K562 (cell line): ENCODE measurements at regions not wholly inside any gene's neighbourhood (a gene's known extent, or its start where the extent isn't known, plus 50 kb on each side); places are given as distances from the start of the nearest gene placed in this dataset.

Experiments used
- ATAC-seq: fragments of 200-7000 bp; cut with Tn5 transposase; 3 replicates; pipeline ENCODE4 v1.9.1; 2020; ENCODE audit warnings: moderate library complexity
- BruUV-seq: library from RNA; stranded (reverse); fragments of 400-500 nt; replicated peaks from 2 replicates; lab custom pipeline; 2021; lab: Mats Ljungman, UMichigan
- CTCF ChIA-PET: fragments of 300-600 bp; formaldehyde crosslinking; extraction: SDS; loops from one replicate; lab custom pipeline; 2021; ENCODE audit warnings: low intra/inter-chr PET ratio; lab: Yijun Ruan, JAX
- POLR2A ChIA-PET: fragments of 300-600, 350-650 bp; sonication (Branson Sonifier 250); formaldehyde crosslinking; extraction: SDS; loops from one replicate; lab custom pipeline; 2021; ENCODE audit warnings: antibody characterized with exemption, inconsistent platforms; lab: Yijun Ruan, JAX
- DNase-seq, 4 experiments: peaks; one replicate each; pipeline versions ENCODE4 v3.0.0 to v3.0.0-alpha.2; 2011 to 2018; ENCODE audit warnings: low spot score in 3 of 4, mixed read lengths in 3 of 4; ENCODE audit errors: extremely low read depth in 1 of 4
- FAIRE-seq: peaks from 2 replicates; lab custom pipeline; 2011; peaks lifted over from hg19 to GRCh38; lab: Jason Lieb, UNC
- H2AFZ ChIP-seq: 2 replicates; pipeline ENCODE4 v1.6.0; 2011; ENCODE audit warnings: low read depth, low read length, control low read depth, inconsistent platforms
- H3K27ac ChIP-seq: fragments of 200-600 bp; 3 replicates; pipeline ENCODE4 v1.8.0; 2011; ENCODE audit warnings: low read depth, mild to moderate bottlenecking, control low read depth, inconsistent platforms, low read length, moderate library complexity, mixed read lengths; ENCODE audit errors: extremely low read depth
- H3K27me3 ChIP-seq, 2 experiments: fragments of 300-600 bp in 1 of 2; 2 replicates in 1 of 2; 3 replicates in 1 of 2; pipeline versions ENCODE4 v1.6.0 to v1.8.0; 2011; ENCODE audit warnings: inconsistent platforms in 2 of 2, low read length in 2 of 2, mild to moderate bottlenecking in 1 of 2, mixed read lengths in 1 of 2, moderate library complexity in 1 of 2; ENCODE audit not compliant: control insufficient read depth in 2 of 2, insufficient read depth in 2 of 2
- H3K36me3 ChIP-seq: fragments of 300-600 bp; 3 replicates; pipeline ENCODE4 v1.8.0; 2011; ENCODE audit warnings: mild to moderate bottlenecking, low read length, inconsistent platforms; ENCODE audit not compliant: control insufficient read depth, insufficient read depth
- H3K4me1 ChIP-seq, 2 experiments: fragments of 200-600 bp in 1 of 2; replicated peaks in 1 of 2; 2 replicates in 1 of 2; 3 replicates in 1 of 2; pipeline versions ENCODE4 v1.5.1 to v1.8.0; 2011; ENCODE audit warnings: inconsistent platforms in 2 of 2, low read length in 2 of 2, mild to moderate bottlenecking in 1 of 2, mixed read lengths in 1 of 2, moderate library complexity in 1 of 2; ENCODE audit not compliant: control insufficient read depth in 2 of 2, insufficient read depth in 2 of 2
- H3K4me2 ChIP-seq: 2 replicates; pipeline ENCODE4 v1.6.1; 2011; ENCODE audit warnings: low read length, control low read depth, inconsistent platforms, mixed read lengths; ENCODE audit not compliant: insufficient read depth
- H3K4me3 ChIP-seq: fragments of 200-600 bp; sonication (generic), shearing (Covaris generic); 2 replicates; pipeline ENCODE4 v1.5.1; 2016; ENCODE audit warnings: control low read depth, inconsistent platforms
- H3K79me2 ChIP-seq: fragments of 200-600 bp; 3 replicates; pipeline ENCODE4 v1.8.0; 2011; ENCODE audit warnings: low read length, inconsistent platforms; ENCODE audit not compliant: control insufficient read depth, insufficient read depth
- H3K9ac ChIP-seq, 2 experiments: 2 replicates each; pipeline versions ENCODE4 v1.6.0 to v1.6.1; 2011; ENCODE audit warnings: low read depth in 2 of 2, low read length in 2 of 2, control low read depth in 1 of 2, inconsistent platforms in 1 of 2, mild to moderate bottlenecking in 1 of 2, mixed read lengths in 1 of 2; ENCODE audit not compliant: insufficient read depth in 1 of 2
- H3K9me1 ChIP-seq: one replicate; pipeline ENCODE4 v1.6.0; 2011; ENCODE audit warnings: inconsistent platforms, mild to moderate bottlenecking, low read length, moderate library complexity; ENCODE audit not compliant: control insufficient read depth, insufficient read depth
- H3K9me3 ChIP-seq: replicated peaks from 2 replicates; pipeline ENCODE4 v1.5.1; 2011; ENCODE audit warnings: low read depth, low read length, inconsistent platforms; ENCODE audit not compliant: control insufficient read depth, insufficient read depth
- H4K20me1 ChIP-seq: replicated peaks from 2 replicates; pipeline ENCODE4 v1.6.1; 2011; ENCODE audit warnings: low read length, inconsistent platforms, mixed read lengths; ENCODE audit not compliant: control insufficient read depth, insufficient read depth
- CAMTA2 ChIP-seq: fragments of 250-450 bp; sonication (Bioruptor Pico); conservative IDR thresholded peaks from 2 replicates; pipeline ENCODE4 v1.5.1; 2022
- CEBPB ChIP-seq: fragments of 450-650 bp; IDR thresholded peaks from 2 replicates; pipeline ENCODE4 v1.6.1; 2016; ENCODE audit warnings: missing genetic modification characterization, missing compliant biosample characterization
- E2F4 ChIP-seq: sonication (generic); formaldehyde crosslinking; IDR thresholded peaks from 2 replicates; pipeline ENCODE4 v1.8.0; 2022; ENCODE audit warnings: mild to moderate bottlenecking, low read depth, missing genetic modification reagents
- GTF2E2 ChIP-seq: fragments of 200-800 bp; sonication (Bioruptor generic); IDR thresholded peaks from 2 replicates; pipeline ENCODE4 v1.6.1; 2016; ENCODE audit warnings: missing genetic modification characterization, missing compliant biosample characterization
- HMG20A ChIP-seq: fragments of 450-650 bp; formaldehyde crosslinking; conservative IDR thresholded peaks from 2 replicates; pipeline ENCODE4 v1.4.0; 2020; ENCODE audit warnings: mild to moderate bottlenecking, mixed read lengths
- HNRNPH1 ChIP-seq: fragments of 200-400 bp; formaldehyde crosslinking; optimal IDR thresholded peaks from 2 replicates; pipeline ENCODE3; 2017; ENCODE audit warnings: low read depth, mild to moderate bottlenecking, low read length, moderate library complexity
- RBM14 ChIP-seq: fragments of 200-400 bp; formaldehyde crosslinking; IDR thresholded peaks from 2 replicates; pipeline ENCODE4 v1.6.1; 2018; ENCODE audit warnings: low read depth, mild to moderate bottlenecking, low read length, moderate library complexity, borderline replicate concordance; ENCODE audit not compliant: insufficient read depth
- SETDB1 ChIP-seq: IDR thresholded peaks from one replicate; pipeline ENCODE4 v1.6.1; 2012; ENCODE audit warnings: low read length, control low read depth, inconsistent platforms
- SMC3 ChIP-seq: conservative IDR thresholded peaks from 2 replicates; pipeline ENCODE4 v1.6.1; 2011; ENCODE audit warnings: low read depth, low read length, improper control_type of control experiment; ENCODE audit not compliant: insufficient read depth
- TRIM28 ChIP-seq: fragments of 450-650 bp; IDR thresholded peaks from 2 replicates; pipeline ENCODE4 v1.6.1; 2017
- ZFP30 ChIP-seq: fragments of 250-450 bp; sonication (Bioruptor Pico); IDR thresholded peaks from 2 replicates; pipeline ENCODE4 v1.8.0; 2022; ENCODE audit warnings: moderate library complexity, mild to moderate bottlenecking, inconsistent platforms, borderline replicate concordance
- ZNF134 ChIP-seq: fragments of 250-450 bp; sonication (Bioruptor Pico); conservative IDR thresholded peaks from 2 replicates; pipeline ENCODE4 v1.4.0; 2020
- ZNF212 ChIP-seq: fragments of 450-650 bp; formaldehyde crosslinking; IDR thresholded peaks from 2 replicates; pipeline ENCODE4 v1.4.0; 2020; ENCODE audit warnings: mild to moderate bottlenecking
- WGBS: fragments of 100-300 bp; shearing (Covaris generic); methylation state at CpG from one replicate; pipeline ENCODE4 v1.1.6; 2016; ENCODE audit warnings: low coverage, mixed read lengths; ENCODE audit not compliant: insufficient coverage; ENCODE audit errors: missing lambda C conversion rate; 5-methylcytosine and 5-hydroxymethylcytosine counted together
- in situ Hi-C: fragments of 300-500 bp; cut with MboI; formaldehyde crosslinking; loops from 4 replicates; pipeline ENCODE4 v1.15.0; 2018; ENCODE audit warnings: inconsistent platforms, mixed read lengths
- intact Hi-C: fragments of 100-400 bp; cut with micrococcal nuclease; formaldehyde crosslinking; loops from 2 replicates; pipeline ENCODE4 v1.14.2; 2022
- TF ChIP-seq, protein P1 (sequence below): fragments of 250-450 bp; sonication (Bioruptor Pico); IDR thresholded peaks from 2 replicates; pipeline ENCODE4 v1.5.0; 2022; ENCODE audit warnings: mild to moderate bottlenecking
- TF ChIP-seq, protein P2 (sequence below): sonication (generic); formaldehyde crosslinking; IDR thresholded peaks from 2 replicates; pipeline ENCODE4 v1.8.1; 2023; ENCODE audit warnings: mild to moderate bottlenecking, missing genetic modification reagents

- ChIA-PET CTCF (no interaction called here), POLR2A (interaction anchor here (0.5 to 1.5 kb wide), 3 partner anchors 20 to 1430 kb away, joined by 3 to 6 read pairs (median 3); no protein-coding TSS in a partner anchor)
- in situ Hi-C loops = no loop called here
- H2AFZ ChIP-seq = no peak overlapping the region
- H4K20me1 ChIP-seq = no peaks in the 10 kb centered on the region
- H3K9me1 ChIP-seq = no peaks in the 10 kb centered on the region
- peaks cover 4 to 5% of the 10 kb centered on the region in 2 experiments; a peak in 4 of 5 replicates for H3K4me1 ChIP-seq
- intact Hi-C loops = no loop called here
- H3K36me3 ChIP-seq = no peaks in the 10 kb centered on the region
- H3K27me3 ChIP-seq = peaks cover 0 to 7% of the 10 kb centered on the region in 2 experiments; a peak in 2 of 5 replicates
- BruUV-seq = no TSS peak
- H3K27ac ChIP-seq = no peak overlapping the region
- H3K9me3 ChIP-seq = no peaks in the 10 kb centered on the region
- FAIRE-seq (no peak), DNase-seq (no peak), ATAC-seq (no peak)
- no peaks in the 10 kb centered on the region for H3K79me2 ChIP-seq
- H3K4me2 ChIP-seq = no peak overlapping the region
- no peak overlapping the region for H3K4me3 ChIP-seq
- no peak overlapping the region for H3K9ac ChIP-seq
- WGBS = 22% methylated on average over 9 of the region's 9 CpGs
- no peak for TF ChIP-seq ZNF212 (CRISPR knock-in tag)
- TF ChIP-seq CAMTA2 (CRISPR knock-in tag) = no peak
- TF ChIP-seq ZNF134 (CRISPR knock-in tag) = no peak
- TF ChIP-seq E2F4 (CRISPR knock-in tag) = no peak
- TF ChIP-seq HNRNPH1 = no peak
- TF ChIP-seq SMC3 = no peak
- TF ChIP-seq ZFP30 = no peak
- no peak for TF ChIP-seq SETDB1
- TF ChIP-seq TRIM28 = no peak
- TF ChIP-seq, protein P1, sequence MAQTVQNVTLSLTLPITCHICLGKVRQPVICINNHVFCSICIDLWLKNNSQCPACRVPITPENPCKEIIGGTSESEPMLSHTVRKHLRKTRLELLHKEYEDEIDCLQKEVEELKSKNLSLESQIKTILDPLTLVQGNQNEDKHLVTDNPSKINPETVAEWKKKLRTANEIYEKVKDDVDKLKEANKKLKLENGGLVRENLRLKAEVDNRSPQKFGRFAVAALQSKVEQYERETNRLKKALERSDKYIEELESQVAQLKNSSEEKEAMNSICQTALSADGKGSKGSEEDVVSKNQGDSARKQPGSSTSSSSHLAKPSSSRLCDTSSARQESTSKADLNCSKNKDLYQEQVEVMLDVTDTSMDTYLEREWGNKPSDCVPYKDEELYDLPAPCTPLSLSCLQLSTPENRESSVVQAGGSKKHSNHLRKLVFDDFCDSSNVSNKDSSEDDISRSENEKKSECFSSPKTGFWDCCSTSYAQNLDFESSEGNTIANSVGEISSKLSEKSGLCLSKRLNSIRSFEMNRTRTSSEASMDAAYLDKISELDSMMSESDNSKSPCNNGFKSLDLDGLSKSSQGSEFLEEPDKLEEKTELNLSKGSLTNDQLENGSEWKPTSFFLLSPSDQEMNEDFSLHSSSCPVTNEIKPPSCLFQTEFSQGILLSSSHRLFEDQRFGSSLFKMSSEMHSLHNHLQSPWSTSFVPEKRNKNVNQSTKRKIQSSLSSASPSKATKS (CRISPR knock-in tag) = no peak
- TF ChIP-seq, protein P2, sequence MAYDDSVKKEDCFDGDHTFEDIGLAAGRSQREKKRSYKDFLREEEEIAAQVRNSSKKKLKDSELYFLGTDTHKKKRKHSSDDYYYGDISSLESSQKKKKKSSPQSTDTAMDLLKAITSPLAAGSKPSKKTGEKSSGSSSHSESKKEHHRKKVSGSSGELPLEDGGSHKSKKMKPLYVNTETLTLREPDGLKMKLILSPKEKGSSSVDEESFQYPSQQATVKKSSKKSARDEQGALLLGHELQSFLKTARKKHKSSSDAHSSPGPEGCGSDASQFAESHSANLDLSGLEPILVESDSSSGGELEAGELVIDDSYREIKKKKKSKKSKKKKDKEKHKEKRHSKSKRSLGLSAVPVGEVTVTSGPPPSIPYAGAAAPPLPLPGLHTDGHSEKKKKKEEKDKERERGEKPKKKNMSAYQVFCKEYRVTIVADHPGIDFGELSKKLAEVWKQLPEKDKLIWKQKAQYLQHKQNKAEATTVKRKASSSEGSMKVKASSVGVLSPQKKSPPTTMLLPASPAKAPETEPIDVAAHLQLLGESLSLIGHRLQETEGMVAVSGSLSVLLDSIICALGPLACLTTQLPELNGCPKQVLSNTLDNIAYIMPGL (CRISPR knock-in tag) = no peak
- no peak for TF ChIP-seq HMG20A (CRISPR knock-in tag)
- no peak for TF ChIP-seq RBM14
- no peak for TF ChIP-seq GTF2E2 (tag)
- TF ChIP-seq CEBPB (tag) = no peak
These were observed 551.7 kb downstream of the MATN1 start for GRCh38 chr1:30171537-30172298.
